Gastrocnemius medialis (tissue), 4 donors: ENCODE measurements at regions not wholly inside any gene's neighbourhood (a gene's known extent, or its start where the extent isn't known, plus 50 kb on each side); places are given as distances from the start of the nearest gene placed in this dataset.

ENCODE experiments used
- POLR2A ChIP-seq, 2 donors: fragments of 450-650 bp; IDR thresholded peaks; one replicate each; pipeline ENCODE4 v1.6.1; 2017; ENCODE audit warnings: antibody characterized with exemption in 2 of 2, mild to moderate bottlenecking in 2 of 2, moderate library complexity in 2 of 2
- TF ChIP-seq, protein P1 (sequence below), 5 experiments: fragments of 450-650 bp in 3 of 5; fragments of 200-600 bp in 2 of 5; sonication (generic) in 2 of 5; IDR thresholded peaks in 4 of 5; conservative IDR thresholded peaks in 1 of 5; 1 replicate in 4 of 5; 2 replicates in 1 of 5; pipeline ENCODE4 v1.5.1; 2016 to 2019; ENCODE audit warnings: antibody characterized with exemption in 5 of 5, mild to moderate bottlenecking in 3 of 5, moderate library complexity in 3 of 5

GRCh38 chr1:34655875-34656240 is 99.0 kb upstream of the GJB5 start:
- TF ChIP-seq, protein P1, sequence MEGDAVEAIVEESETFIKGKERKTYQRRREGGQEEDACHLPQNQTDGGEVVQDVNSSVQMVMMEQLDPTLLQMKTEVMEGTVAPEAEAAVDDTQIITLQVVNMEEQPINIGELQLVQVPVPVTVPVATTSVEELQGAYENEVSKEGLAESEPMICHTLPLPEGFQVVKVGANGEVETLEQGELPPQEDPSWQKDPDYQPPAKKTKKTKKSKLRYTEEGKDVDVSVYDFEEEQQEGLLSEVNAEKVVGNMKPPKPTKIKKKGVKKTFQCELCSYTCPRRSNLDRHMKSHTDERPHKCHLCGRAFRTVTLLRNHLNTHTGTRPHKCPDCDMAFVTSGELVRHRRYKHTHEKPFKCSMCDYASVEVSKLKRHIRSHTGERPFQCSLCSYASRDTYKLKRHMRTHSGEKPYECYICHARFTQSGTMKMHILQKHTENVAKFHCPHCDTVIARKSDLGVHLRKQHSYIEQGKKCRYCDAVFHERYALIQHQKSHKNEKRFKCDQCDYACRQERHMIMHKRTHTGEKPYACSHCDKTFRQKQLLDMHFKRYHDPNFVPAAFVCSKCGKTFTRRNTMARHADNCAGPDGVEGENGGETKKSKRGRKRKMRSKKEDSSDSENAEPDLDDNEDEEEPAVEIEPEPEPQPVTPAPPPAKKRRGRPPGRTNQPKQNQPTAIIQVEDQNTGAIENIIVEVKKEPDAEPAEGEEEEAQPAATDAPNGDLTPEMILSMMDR (IDR thresholded peaks at IDR 0.05 in 4 of 5, conservative IDR thresholded peaks at IDR 0.05 in 1 of 5): no peak
- TF ChIP-seq POLR2A (IDR thresholded peaks at IDR 0.05): no peak
